WTC11 (cell line): ENCODE measurements at regions not wholly inside any gene's neighbourhood (a gene's known extent, or its start where the extent isn't known, plus 50 kb on each side); places are given as distances from the start of the nearest gene placed in this dataset.

Experiments used
- ATAC-seq: fragments of 200-7000 bp; cut with Tn5 transposase; 2 replicates; pipeline ENCODE4 v1.10.0; 2021; ENCODE audit warnings: mild to moderate bottlenecking, moderate library complexity
- CTCF ChIA-PET: fragments of 300-600 bp; sonication (Branson Sonifier 250); formaldehyde crosslinking; loops from one replicate; lab custom pipeline; 2021; ENCODE audit warnings: antibody characterized with exemption; lab: Charles Lee
- POLR2A ChIA-PET: fragments of 350-600 bp; sonication (Branson Sonifier 250); formaldehyde crosslinking; loops from one replicate; lab custom pipeline; 2021; ENCODE audit warnings: antibody characterized with exemption; lab: Charles Lee
- DNase-seq: peaks from one replicate; pipeline ENCODE4 v3.0.0; 2021; ENCODE audit warnings: low spot score
- H3K27ac Mint-ChIP-seq: 2 replicates; pipeline ENCODE4 v1.8.0; 2021; ENCODE audit warnings: mixed read lengths
- H3K27me3 Mint-ChIP-seq: 2 replicates; pipeline ENCODE4 v1.8.0; 2021; ENCODE audit warnings: low read depth, mild to moderate bottlenecking, moderate library complexity, mixed read lengths
- H3K36me3 Mint-ChIP-seq: 2 replicates; pipeline ENCODE4 v1.8.0; 2021; ENCODE audit warnings: mixed read lengths
- H3K4me1 Mint-ChIP-seq: 2 replicates; pipeline ENCODE4 v1.8.0; 2022; ENCODE audit warnings: mixed read lengths
- H3K4me3 Mint-ChIP-seq: 2 replicates; pipeline ENCODE4 v1.8.0; 2021; ENCODE audit warnings: mild to moderate bottlenecking, moderate library complexity, mixed read lengths
- H3K9me3 Mint-ChIP-seq: 2 replicates; pipeline ENCODE4 v1.8.0; 2021; ENCODE audit warnings: mixed read lengths
- ATF3 ChIP-seq: sonication (generic); formaldehyde crosslinking; conservative IDR thresholded peaks from 2 replicates; pipeline ENCODE4 v1.8.1; 2022; ENCODE audit warnings: mild to moderate bottlenecking, missing genetic modification reagents
- CREB1 ChIP-seq: sonication (generic); formaldehyde crosslinking; IDR thresholded peaks from 2 replicates; pipeline ENCODE4 v1.8.0; 2023; ENCODE audit warnings: mild to moderate bottlenecking, missing genetic modification reagents
- E2F1 ChIP-seq: sonication (generic); formaldehyde crosslinking; IDR thresholded peaks from 2 replicates; pipeline ENCODE4 v1.8.0; 2022; ENCODE audit warnings: mild to moderate bottlenecking, missing genetic modification reagents
- IRF1 ChIP-seq: sonication (generic); formaldehyde crosslinking; IDR thresholded peaks from 2 replicates; pipeline ENCODE4 v1.8.0; 2023; ENCODE audit warnings: missing genetic modification reagents
- MLX ChIP-seq: sonication (generic); formaldehyde crosslinking; IDR thresholded peaks from 2 replicates; pipeline ENCODE4 v1.8.1; 2023; ENCODE audit warnings: mild to moderate bottlenecking, missing genetic modification reagents, moderate library complexity
- PREB ChIP-seq: sonication (generic); formaldehyde crosslinking; IDR thresholded peaks from 2 replicates; pipeline ENCODE4 v1.8.1; 2022; ENCODE audit warnings: mild to moderate bottlenecking, missing genetic modification reagents, moderate library complexity, borderline replicate concordance
- PRRX2 ChIP-seq: fragments of 250-450 bp; sonication (Bioruptor Pico); IDR thresholded peaks from 2 replicates; pipeline ENCODE4 v1.8.0; 2021; ENCODE audit warnings: mild to moderate bottlenecking
- RELA ChIP-seq: sonication (generic); formaldehyde crosslinking; IDR thresholded peaks from 2 replicates; pipeline ENCODE4 v1.8.1; 2022; ENCODE audit warnings: missing genetic modification reagents, mild to moderate bottlenecking, borderline replicate concordance
- RORB ChIP-seq: fragments of 250-450 bp; sonication (Bioruptor Pico); IDR thresholded peaks from 2 replicates; pipeline ENCODE4 v1.9.0; 2021; ENCODE audit warnings: mild to moderate bottlenecking
- SMAD4 ChIP-seq: sonication (generic); formaldehyde crosslinking; IDR thresholded peaks from 2 replicates; pipeline ENCODE4 v1.8.0; 2022; ENCODE audit warnings: mild to moderate bottlenecking, missing genetic modification reagents
- SP1 ChIP-seq: sonication (generic); formaldehyde crosslinking; conservative IDR thresholded peaks from 2 replicates; pipeline ENCODE4 v1.8.1; 2022; ENCODE audit warnings: missing genetic modification reagents
- USF2 ChIP-seq: sonication (generic); formaldehyde crosslinking; IDR thresholded peaks from 2 replicates; pipeline ENCODE4 v1.8.1; 2023; ENCODE audit warnings: mild to moderate bottlenecking, missing genetic modification reagents, moderate library complexity
- ZNF232 ChIP-seq: sonication (generic); formaldehyde crosslinking; IDR thresholded peaks from 2 replicates; pipeline ENCODE4 v1.8.0; 2022; ENCODE audit warnings: mild to moderate bottlenecking, missing genetic modification reagents
- ZNF281 ChIP-seq: sonication (generic); formaldehyde crosslinking; IDR thresholded peaks from 2 replicates; pipeline ENCODE4 v1.8.0; 2023; ENCODE audit warnings: mild to moderate bottlenecking, missing genetic modification reagents
- ZNF425 ChIP-seq: fragments of 250-450 bp; sonication (Bioruptor Pico); conservative IDR thresholded peaks from 2 replicates; pipeline ENCODE4 v1.9.0; 2021; ENCODE audit warnings: mild to moderate bottlenecking

- H3K27me3 Mint-ChIP-seq = peaks cover 3% of the 10 kb centered on the region; the same call in 1 of the 2 replicates
- no peak overlapping the region for H3K27ac Mint-ChIP-seq
- H3K4me1 Mint-ChIP-seq = peaks cover 10% of the 10 kb centered on the region
- DNase-seq (no peak), ATAC-seq (no peak)
- H3K9me3 Mint-ChIP-seq = peaks cover 21% of the 10 kb centered on the region
- CTCF ChIA-PET = interaction anchor here (1.1 kb wide), 1 partner anchor 123 kb away, joined by 3 read pairs; no protein-coding TSS in a partner anchor
- 0 out of 2 replicates have a peak, but pooled peaks cover 2% of the 10 kb centered on the region for H3K36me3 Mint-ChIP-seq
- TF ChIP-seq ZNF232 (CRISPR knock-in tag) = no peak
- no peak for TF ChIP-seq ZNF425
- no peak for TF ChIP-seq RELA (CRISPR knock-in tag)
- no peak for TF ChIP-seq PREB (CRISPR knock-in tag)
- no peak for TF ChIP-seq PRRX2
- no peak for TF ChIP-seq MLX (CRISPR knock-in tag)
- no peak for TF ChIP-seq ATF3 (CRISPR knock-in tag)
- no peak for TF ChIP-seq RORB (CRISPR knock-in tag)
- TF ChIP-seq SMAD4 (CRISPR knock-in tag) = no peak
- no peak for TF ChIP-seq SP1 (CRISPR knock-in tag)
- TF ChIP-seq CREB1 (CRISPR knock-in tag) = no peak
- no peak for TF ChIP-seq E2F1 (CRISPR knock-in tag)
- TF ChIP-seq IRF1 = no peak
- no peak for TF ChIP-seq USF2 (CRISPR knock-in tag)
- TF ChIP-seq ZNF281 (CRISPR knock-in tag) = no peak
- POLR2A ChIA-PET = no interaction called here
- no peak overlapping the region for H3K4me3 Mint-ChIP-seq
These were observed 50.4 kb upstream of the MVB12B start for GRCh38 chr9:126276056-126276728.
